ENCODE measurements at regions not wholly inside any gene's neighbourhood (a gene's known extent, or its start where the extent isn't known, plus 50 kb on each side); places are given as distances from the start of the nearest gene placed in this dataset.

DNA sequence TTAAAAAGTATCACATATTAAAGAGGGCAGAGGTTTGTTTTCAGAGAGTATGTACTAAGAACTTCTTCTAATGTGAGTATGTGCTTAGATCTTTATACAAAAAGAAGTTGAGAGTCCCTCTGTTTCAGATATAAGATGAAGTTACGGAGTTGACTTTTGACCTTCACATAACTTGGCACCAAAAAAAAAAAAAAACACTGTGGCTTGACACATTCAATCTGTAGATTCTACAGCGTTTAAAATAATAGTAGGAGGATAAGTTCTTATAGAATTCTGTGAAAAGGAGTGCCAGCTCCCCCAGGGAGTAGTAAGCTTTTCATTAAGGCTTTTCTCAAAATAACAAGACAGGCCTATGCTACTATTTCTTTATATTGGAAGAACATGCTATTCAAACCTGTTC lies 105.4 kb upstream of the LRP1B start:
- TF ChIP-seq GATA2 (IDR thresholded peaks at IDR 0.05; ENCODE audit: low read depth, low read length) (no peak), GATA3 (IDR thresholded peaks at IDR 0.05; ENCODE audit: low read depth, low read length) (no peak)
